GM18858 (cell line): ENCODE measurements at regions not wholly inside any gene's neighbourhood (a gene's known extent, or its start where the extent isn't known, plus 50 kb on each side); places are given as distances from the start of the nearest gene placed in this dataset.
"Not testable (repeated sequence)": the region's sequence is repeated elsewhere in the genome, so short reads cannot be mapped to it uniquely, and the experiment has no call there.

ENCODE experiments used
- ATAC-seq: cut with Tn5 transposase; IDR thresholded peaks from one replicate; pipeline ENCODE4 v1.9.1; 2021; ENCODE audit not compliant: unreplicated experiment

DNA sequence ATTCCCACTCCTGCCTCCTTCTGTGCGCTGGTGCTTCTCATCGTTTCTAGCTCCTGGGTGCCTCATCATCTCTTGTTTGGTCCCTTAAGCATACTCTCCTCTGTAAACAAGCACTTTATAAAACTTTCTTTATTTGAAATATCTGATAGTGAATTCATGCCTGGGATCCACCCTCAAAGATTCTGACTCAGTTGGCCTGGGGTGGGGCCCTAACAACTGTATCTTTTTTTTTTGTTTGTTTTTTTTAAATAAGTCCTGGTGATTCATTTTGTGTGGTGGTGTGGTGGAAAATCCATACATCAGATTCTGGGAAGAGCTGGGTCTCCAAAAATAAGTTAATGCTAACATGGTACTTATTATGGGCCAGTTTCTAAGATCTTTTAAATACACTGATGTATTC is 678.3 kb downstream of the TOX3 start:
- no peak for ATAC-seq

DNA sequence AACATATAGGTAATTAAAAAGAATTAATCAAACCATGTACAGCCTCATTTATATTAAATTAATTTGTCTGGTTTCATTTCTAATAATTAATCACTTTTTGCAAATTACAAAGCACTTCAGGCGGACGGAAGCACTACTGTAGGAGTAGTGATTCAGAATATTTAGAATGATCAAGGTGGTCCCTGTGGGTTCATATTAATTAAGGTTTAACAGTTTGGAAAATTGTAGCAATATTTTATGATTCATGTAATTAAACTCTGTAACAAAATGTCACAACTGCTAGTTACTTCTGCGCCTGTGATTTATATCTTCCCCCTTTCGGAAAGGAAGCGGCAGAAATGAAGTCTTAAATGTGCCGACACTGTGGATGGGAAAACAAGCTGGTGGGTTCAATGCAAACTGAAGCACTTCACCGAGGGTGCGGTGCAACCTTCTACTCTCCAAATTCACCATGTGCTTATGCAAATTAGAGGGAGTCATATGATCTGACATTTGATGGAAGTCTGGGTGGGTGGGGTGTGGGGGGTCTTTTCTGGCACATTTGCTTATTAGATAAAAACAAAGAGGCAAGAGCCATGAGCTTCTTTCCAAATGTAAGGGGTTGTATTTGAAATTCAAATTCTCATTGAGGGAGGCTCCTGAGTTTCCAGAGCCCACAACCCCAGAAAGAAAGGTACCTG is 679.4 kb downstream of the TOX3 start:
- ATAC-seq, result no peak

DNA sequence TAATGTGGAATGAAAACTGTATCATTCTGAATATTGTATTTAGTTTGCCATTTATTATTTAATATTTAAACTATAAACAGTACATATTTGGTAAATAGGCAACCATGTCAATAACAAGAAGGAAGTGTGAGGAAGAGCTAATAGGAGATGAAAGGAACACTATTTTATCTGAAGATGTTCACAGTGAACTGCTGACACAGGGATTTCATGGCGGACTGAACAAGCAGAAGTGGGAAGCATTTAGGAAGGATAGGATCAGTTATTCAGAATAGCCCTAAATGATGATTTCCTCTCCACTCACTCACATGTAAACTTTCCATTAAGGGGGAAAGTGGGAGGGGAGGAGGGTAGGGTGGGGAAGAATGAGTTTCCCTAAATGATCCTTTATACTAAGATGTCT is 682.4 kb downstream of the TOX3 start:
- no peak for ATAC-seq

DNA sequence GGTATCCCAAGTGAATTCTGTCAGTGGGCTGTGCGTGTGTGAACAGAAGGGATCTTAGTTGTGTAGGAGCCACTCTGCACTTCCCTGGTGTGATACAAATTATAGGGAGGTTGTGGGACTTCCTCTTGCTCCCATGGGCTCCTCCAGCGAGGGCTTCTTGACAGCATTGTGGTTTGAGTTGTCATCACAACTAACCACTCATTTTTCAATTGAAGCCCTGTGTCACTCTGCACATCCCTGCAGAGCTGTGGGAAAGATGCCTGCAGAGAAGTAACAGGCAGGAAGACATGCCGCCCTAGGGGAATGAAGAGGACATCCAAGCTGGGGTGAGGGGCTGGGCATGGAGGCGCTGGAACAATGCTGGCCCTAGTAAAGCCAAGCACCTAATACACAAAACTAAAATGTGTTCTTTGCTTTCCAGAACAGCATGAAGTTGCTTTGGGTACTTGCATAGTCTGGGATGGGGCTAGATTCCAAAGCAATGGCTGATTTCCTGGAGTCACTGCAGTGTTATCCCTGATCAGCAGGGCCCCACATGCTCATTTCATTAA is 692.5 kb downstream of the TOX3 start:
- no peak for ATAC-seq

DNA sequence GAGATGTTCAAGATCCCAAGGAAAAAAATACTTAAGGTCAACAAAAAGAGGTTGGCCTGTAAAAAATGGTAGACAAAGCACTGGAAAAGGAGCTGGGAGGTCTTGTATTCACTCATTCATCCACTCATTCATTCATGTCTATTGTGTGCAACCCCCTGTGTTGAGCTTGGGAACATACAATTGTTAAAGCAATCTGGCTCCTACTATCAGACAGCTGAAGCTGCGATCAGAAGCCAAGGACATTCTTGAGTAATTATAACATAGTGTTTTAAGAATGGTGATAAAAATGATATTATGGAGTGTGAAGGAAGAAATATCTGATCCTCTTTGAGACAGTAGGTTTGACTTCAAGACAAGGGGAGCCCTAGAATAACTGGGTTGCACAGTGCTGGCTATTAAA is 693.4 kb downstream of the TOX3 start:
- no peak for ATAC-seq

DNA sequence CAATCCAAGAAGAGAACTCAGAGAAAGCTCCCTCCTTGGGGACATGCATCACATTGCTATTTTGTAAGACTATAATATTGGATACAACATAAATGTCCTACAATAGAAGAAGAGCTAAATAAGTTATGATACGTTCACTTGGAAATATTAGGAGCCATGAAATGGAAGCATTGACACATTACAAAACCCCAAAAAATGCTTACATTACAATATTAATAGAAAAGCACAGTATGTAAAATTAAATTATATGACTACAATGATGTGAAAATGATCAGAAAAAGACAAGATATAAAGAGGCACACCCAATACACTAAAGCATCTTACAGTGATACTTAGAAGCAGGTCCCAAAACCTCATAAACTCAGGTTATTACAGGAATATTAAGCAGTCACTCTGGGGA is 694.1 kb downstream of the TOX3 start:
- no peak for ATAC-seq

DNA sequence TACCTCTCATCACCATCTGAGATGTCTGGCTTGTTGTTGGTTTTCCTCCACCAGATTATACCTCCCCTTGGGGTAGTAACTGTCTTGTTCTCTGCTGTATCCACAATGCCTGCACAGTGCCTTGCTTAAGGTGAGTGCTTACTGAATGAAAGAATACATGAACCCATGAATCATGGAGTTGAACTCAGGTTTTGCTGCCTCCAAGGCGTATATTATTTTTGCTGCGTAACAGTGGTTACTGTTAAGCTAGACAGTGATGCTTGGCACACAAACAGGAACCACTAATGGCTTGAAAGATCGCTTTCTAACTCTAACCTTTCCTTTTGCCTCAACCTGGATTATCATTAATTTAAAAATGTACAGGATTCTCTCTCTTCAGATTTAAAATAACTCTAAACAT is 695.8 kb downstream of the TOX3 start:
- no peak for ATAC-seq

DNA sequence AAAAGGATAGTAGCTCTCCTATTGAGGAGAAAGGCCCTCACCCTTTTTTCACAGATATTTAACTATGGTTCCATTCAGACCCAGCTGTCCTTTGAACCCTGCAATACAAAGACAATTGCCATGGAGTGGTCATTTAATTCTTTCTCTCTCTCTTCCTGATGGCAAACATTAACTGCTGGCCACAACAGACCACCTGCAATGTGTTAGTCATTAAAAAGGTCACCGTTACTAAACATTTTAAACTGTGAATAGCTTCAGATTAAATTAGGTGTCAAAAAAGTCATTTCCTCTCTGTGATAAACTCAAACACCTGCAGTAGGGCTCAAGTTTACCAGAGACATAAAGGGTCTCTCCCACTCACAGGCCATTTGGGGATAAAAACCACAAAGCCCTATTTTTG is 697.2 kb downstream of the TOX3 start:
- no peak for ATAC-seq

DNA sequence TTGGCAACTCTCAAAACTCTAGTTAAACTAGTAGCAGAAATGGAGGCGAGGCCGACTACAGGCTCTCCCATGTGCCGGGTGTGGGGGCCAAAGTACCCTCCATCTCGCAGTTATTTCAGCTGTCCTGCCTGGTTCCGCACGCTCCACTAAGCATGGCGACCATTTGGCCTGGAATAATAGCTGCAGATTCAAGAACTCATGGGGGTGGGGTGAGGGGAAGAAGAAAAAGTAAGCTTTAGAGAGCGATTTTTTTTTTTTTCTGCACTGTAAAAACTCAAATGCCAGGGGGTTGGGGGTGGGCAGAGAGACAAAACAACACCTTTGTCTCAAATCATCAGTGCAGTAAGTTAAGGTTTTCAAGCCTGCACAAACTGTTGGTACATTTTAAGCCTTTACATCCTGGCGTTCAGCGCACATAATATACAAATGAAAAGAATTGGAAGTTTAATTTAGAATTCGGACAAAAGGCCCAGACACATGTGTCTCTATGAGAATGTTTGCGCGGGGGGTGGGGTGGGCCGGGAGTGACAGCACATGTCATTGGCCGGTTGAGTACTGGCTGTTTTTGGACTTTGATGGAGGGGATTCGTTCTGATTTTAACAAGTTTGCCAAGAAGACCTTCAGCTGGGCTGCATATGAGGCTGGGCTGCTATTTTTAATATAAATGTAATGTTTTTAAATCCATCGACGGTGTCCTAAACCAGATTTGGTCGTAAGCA is 694.7 kb upstream of the SALL1 start:
- ATAC-seq, result no peak

DNA sequence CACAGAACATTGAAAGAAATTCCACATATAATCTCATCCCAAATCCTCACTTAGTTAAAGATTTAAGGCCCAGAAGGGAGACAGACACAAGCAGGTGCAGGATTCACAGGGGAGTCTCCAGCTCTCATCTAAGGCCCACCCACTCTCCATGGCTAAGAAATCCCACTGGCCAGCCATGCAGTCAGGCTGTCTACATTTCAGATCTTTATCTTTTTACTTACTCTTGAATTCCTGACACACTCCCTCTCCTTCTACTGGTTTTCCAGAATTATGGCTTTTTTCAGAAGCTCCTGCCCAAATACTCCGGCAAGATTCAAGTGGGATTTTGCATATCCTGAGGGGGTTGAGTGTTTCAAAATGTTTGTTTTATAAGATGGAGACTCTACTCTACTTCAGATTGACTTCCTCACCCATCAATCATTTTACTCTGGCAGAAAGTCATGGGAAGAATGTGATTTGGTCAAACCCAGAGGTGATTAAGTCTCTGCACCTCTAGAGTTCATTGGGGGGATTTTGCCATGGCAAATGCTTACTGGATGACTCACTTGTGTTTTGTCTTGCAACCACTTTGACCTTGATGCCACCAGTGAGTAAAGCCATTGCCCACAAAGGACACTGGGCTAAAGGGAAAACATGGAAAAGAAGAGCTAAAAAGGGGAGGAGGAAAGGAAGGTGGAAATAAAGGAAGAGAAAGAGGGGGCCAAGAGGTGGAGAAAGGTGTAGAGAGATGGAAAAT is 688.8 kb upstream of the SALL1 start:
- no peak for ATAC-seq

DNA sequence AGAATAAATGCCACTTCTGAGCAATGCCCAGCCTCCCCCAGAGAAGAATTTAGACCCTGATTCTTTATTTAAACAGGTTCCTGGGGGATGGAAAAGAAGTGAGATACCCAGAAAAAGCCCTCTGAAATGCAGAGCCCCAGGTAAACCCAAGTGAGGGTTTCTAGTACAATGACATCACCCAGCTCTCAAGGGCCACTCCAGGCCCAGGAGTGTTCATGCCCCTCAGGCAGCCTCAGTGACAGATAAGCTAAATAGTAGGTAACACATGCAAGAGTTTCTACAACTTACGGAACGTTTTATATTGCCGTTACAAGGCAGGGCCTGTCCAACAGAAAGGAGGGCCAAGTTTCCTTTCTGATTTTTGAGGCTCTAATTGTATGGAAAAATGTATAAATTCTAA is 683.7 kb upstream of the SALL1 start:
- ATAC-seq, result no peak

DNA sequence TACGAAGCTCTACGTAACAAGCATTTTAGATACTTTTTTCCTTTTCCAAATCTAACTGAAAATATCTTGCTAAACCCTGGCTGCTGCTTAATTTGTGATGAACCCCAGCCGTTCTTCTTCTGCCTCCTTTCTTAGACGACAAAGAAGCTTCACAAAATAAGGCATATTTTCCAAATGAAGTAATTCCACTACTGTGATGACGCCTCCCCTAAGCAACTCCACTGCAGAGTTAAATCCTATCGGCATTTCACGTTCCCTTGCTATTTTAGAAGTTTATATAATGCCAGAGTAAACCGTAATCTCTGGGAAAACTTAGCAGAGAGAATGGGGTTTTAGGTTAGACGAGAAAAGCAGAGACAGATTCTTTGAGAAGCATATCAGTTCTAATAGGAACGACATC is 683.1 kb upstream of the SALL1 start:
- no peak for ATAC-seq

DNA sequence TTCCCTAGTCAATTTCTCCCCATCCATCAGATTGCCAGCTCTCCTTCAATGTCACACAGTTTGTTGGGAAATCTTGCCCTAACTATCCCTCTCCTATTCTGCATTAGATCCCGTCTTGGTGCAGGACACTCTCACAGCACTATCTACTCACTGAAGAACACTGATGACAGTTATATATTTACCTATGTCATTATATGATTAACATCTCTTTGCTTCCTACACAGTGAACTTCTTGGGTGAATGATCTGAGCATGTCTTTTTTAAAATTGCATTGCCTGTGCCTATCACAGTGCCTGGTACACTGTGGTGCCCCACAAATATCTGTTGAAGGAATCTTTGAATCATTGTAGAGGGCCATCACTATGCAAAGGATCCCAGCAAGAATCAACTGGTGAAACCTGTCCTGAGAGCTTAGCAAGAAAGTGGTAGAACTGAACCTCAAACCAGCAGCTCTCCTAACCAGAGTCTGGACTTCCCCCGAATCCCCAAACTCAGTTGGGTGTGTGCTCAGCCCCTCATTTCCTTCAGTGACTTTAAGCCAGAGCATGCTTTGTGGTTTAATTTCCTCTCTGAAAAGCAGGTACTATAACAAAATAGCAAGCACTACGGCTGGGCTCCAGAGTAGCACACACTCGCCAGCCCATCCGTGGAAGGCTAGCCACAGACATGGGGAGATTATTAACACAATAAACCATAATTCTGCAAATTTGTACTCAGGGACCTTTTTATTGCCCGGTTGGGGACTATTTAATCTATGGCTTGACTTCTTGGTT is 680.7 kb upstream of the SALL1 start:
- ATAC-seq, result no peak

DNA sequence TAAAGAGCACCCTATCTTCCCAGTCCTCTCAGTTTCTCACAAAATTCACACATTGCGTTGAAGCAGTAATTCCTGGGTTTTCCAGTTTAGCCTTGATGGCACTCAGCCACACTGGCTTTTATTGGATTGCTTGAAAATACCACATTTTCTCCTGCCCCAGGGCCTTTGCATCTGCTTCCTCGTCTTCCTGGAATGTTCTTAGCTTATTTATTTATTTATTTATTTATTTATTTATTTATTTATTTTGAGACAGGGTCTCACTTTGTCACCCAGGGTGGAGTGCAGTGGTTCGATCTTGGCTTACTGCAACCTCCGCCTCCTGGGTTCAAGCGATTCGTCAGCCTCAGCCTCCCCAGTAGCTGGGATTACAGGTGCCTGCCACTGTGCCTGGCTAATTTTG is 680.0 kb upstream of the SALL1 start:
- not testable (repeated sequence) for ATAC-seq

DNA sequence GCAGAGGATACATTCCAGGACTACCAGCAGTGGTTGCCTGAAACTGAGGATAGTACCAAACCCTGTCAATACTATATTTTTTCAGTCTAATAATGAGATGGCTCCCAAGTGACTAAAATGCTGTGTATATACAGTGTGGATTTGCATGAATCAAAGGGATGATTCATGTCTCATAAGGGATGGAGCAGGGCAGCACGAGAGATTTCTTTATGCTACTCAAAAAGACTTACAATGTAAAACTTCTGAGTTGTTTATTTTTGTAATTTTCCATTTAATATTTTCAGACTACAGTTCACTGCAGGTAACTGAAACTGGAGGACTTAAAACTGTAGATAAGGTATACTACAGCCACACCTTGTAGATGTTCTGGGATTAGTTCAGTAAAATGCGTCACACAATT is 674.7 kb upstream of the SALL1 start:
- no peak for ATAC-seq

DNA sequence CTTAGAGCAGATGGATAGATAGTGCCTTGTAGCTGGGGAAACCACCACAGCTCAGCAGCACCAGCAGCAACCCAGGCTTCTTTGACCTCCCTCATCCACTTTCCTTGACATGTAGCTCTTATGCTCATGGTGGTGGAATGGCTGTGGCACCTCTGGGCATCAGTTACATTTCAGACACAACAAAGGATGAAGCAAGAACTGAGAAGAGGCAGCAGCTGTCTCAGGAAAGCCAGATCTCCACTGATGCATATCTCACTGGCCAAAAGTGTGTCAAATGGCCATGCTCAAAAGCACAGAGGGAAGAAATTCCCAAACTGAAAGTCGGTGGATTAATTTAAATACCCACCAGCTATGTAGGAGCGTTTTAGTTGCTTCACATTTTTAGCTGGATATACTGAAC is 671.4 kb upstream of the SALL1 start:
- ATAC-seq, result no peak

DNA sequence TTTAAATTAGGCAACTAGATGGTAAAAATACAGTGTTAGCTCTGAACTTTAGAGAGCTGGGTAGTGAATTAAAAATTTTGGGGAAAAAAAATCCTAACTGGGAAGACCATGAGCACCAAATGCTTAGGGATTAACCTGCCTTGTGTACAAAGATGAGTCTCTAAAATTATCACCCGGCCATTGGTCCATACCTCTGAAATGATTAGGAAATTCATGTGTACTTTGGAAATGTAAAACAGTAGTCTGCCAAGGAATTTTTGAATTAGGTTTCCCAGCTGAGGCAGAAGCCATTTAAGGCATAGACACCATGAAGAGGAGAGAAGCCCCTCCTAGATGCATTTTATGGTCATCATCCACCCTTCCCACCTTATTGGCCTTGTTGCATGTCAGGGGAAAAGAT is 670.5 kb upstream of the SALL1 start:
- ATAC-seq, result no peak

DNA sequence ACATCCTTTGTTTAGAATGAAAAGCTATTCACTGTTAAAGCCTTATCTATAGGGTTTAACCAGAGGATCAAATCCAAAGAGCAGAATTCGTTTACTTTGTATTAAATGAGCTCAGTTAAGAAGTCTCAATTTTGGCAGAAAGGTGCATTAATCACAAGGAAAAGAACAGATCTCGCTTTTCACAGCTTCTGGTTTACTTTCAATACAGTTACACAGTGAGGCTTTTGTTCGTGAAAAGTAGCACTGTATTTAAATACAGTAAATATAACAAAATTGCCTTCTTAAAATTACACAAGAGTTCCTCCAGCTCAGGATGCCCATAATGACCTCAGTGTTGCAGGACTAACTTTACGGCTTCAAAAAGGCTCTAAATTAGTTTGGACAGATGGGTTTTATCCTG is 669.1 kb upstream of the SALL1 start:
- ATAC-seq, result no peak

DNA sequence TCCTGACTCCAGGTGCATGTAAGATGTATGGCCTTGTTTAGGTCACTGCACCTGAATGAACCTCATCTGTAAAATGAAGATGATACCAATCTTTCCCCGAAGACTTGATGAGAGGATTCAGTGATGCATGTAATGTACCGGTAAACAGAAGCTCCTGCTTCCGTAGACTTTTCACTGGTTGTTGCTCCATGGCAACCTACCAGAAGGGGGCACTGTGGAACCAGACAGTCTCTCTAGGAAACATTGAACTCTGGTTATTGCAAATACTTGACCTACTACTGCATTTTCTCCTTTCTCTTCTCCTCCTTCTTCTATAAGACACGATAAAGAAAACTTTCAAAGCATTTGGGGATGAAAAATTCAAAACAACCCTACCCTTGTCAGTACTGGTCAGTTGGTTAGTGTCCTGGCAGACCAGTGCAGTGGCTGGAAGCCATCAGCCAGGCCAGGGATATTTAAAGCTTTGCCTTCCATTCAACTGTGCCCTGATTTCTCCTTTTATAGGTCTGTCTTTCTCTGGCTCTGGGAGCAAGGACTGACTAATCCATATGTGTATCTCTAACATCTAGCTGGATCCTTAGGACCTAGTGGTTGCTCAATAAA is 667.4 kb upstream of the SALL1 start:
- no peak for ATAC-seq

DNA sequence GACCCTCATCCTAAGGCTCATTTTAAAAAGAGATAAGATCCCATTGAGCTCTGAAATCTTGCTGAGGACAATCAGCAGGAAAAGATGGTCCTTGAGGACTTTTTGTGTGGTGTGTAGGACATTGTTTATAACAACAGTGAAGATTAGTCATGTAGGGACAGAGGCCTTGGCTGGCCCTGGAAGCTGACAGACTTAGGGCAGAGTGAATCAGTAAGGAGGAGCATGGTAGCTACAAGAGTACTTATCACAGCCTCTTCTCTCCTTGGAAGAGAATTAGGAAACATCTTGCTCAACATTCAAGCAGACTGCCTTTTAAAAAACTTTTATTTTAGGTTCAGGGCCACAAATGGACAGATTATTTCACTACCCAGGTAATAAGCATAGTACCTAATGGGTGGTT is 665.9 kb upstream of the SALL1 start:
- no peak for ATAC-seq

DNA sequence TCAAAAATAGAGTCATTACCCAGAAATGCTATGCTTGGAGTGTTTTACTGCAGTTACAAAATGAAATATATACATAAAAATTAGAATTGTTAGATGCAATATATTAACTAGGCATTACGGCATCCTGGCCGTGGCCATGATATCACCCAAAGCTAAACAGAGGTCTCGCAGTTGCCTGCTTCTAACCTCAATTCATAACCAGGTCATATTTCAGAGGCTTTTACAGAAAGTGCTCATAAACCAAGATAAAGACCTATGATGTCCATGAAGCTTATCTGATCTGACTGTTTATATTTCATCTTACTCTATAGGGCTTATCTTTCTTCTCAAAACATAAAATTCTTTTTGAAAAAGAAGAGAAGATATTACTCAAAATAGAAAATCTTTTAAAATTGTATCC is 664.5 kb upstream of the SALL1 start:
- ATAC-seq, result no peak
